ENCODE measurements at regions not wholly inside any gene's neighbourhood (a gene's known extent, or its start where the extent isn't known, plus 50 kb on each side); places are given as distances from the start of the nearest gene placed in this dataset.

- Histone ChIP-seq H3K4me3 (ENCODE audit: insufficient read depth, low read depth, low read length) (no peak overlapping the region), H3K27me3 (ENCODE audit: control insufficient read depth, insufficient read depth, low read length, poor library complexity, severe bottlenecking) (no peaks in the 10 kb centered on the region), H3K9me3 (ENCODE audit: control insufficient read depth, low read length) (no peaks in the 10 kb centered on the region), H3K4me1 (ENCODE audit: control insufficient read depth, insufficient read depth, low read length) (no peaks in the 10 kb centered on the region), H3K36me3 (ENCODE audit: control insufficient read depth, insufficient read depth, low read length) (no peaks in the 10 kb centered on the region), H3K27ac (ENCODE audit: insufficient read depth, low read depth, low read length, poor library complexity, severe bottlenecking) (no peak overlapping the region)
- WGBS, 2 experiments = 91% methylated on average over 6 of the region's 6 CpGs
Measured at GRCh38 chr13:34013061-34013460, 195.1 kb downstream of the RFC3 start.

- Histone ChIP-seq H3K9me3 (ENCODE audit: control insufficient read depth, low read length) (no peaks in the 10 kb centered on the region), H3K27ac (ENCODE audit: insufficient read depth, low read depth, low read length, poor library complexity, severe bottlenecking) (no peak overlapping the region), H3K36me3 (ENCODE audit: control insufficient read depth, insufficient read depth, low read length) (no peaks in the 10 kb centered on the region), H3K27me3 (ENCODE audit: control insufficient read depth, insufficient read depth, low read length, poor library complexity, severe bottlenecking) (no peaks in the 10 kb centered on the region), H3K4me1 (ENCODE audit: control insufficient read depth, insufficient read depth, low read length) (no peaks in the 10 kb centered on the region), H3K4me3 (ENCODE audit: insufficient read depth, low read depth, low read length) (no peak overlapping the region)
- 64 to 66% methylated on average over 4 of the region's 4 CpGs for WGBS, 2 experiments
Measured at GRCh38 chr13:34017231-34017630, 199.3 kb downstream of the RFC3 start.

DNA sequence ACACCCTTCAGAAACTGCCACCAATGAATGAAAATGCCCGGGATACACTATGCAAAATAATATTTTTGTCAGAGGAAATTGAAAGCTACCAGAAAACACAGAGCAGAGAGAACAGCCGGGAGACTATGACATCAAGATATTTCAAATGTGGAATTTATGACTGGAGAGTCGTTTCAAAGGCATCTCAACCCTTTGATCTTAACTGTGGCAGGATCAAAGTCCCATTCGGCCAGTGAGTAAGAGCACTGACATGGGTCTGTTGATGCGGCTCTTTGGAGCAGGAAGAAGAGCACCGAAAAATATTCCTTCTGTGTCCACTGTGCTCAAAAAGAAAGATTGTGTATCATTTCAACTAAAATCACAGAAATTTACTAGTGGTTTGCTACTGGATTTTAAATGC, 201.9 kb downstream of the RFC3 start:
- 82 to 84% methylated on average over 6 of the region's 6 CpGs for WGBS, 2 experiments
- Histone ChIP-seq H3K4me3 (ENCODE audit: insufficient read depth, low read depth, low read length) (no peak overlapping the region), H3K36me3 (ENCODE audit: control insufficient read depth, insufficient read depth, low read length) (no peaks in the 10 kb centered on the region), H3K27ac (ENCODE audit: insufficient read depth, low read depth, low read length, poor library complexity, severe bottlenecking) (no peak overlapping the region), H3K4me1 (ENCODE audit: control insufficient read depth, insufficient read depth, low read length) (no peaks in the 10 kb centered on the region), H3K27me3 (ENCODE audit: control insufficient read depth, insufficient read depth, low read length, poor library complexity, severe bottlenecking) (no peaks in the 10 kb centered on the region), H3K9me3 (ENCODE audit: control insufficient read depth, low read length) (no peaks in the 10 kb centered on the region)

DNA sequence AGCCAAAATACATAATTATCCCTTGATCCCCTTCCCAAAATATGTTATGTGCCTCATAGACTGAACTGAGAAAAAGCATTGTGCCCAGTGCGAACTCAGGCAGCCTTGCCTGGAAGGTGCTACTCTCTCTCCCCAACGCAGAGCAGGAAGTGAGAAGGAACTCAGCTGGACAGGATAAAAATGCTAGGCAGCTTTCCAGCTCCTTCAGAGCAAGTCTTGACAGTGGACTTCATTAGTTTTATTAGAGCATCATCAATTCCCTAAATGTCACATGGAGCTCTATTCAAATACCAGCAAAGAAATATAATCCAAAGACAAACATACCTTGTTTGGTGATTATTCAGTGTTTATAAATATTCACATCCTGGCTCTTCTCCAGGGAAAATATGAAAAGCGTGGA, 202.4 kb downstream of the RFC3 start:
- Histone ChIP-seq H3K36me3 (ENCODE audit: control insufficient read depth, insufficient read depth, low read length) (no peaks in the 10 kb centered on the region), H3K4me3 (ENCODE audit: insufficient read depth, low read depth, low read length) (no peak overlapping the region), H3K4me1 (ENCODE audit: control insufficient read depth, insufficient read depth, low read length) (no peaks in the 10 kb centered on the region), H3K27me3 (ENCODE audit: control insufficient read depth, insufficient read depth, low read length, poor library complexity, severe bottlenecking) (no peaks in the 10 kb centered on the region), H3K9me3 (ENCODE audit: control insufficient read depth, low read length) (no peaks in the 10 kb centered on the region), H3K27ac (ENCODE audit: insufficient read depth, low read depth, low read length, poor library complexity, severe bottlenecking) (no peak overlapping the region)
- WGBS, 2 experiments = 97 to 99% methylated on average over 3 of the region's 3 CpGs

DNA sequence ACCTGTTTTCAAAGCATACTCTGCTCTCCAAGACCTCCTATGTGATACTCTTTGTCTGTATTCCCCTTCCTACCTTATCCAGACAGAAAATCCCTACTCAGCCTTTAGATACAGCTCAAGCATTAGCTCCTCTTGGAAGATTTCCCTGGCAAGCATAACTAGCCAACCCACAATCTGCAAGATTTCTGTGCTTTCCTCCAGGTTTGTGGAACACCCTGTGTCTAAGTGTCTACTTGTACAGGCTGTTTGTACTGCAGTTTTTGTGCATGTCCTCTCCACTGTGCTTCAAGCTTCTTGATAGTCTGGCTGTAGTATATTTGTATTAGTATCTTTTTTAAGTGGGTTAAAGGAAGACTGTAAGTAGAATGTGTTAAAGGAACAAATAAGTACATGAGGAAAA, 203.7 kb downstream of the RFC3 start:
- H3K9me3 ChIP-seq (ENCODE audit: control insufficient read depth, low read length) = no peaks in the 10 kb centered on the region
- H3K27me3 ChIP-seq (ENCODE audit: control insufficient read depth, insufficient read depth, low read length, poor library complexity, severe bottlenecking) = no peaks in the 10 kb centered on the region
- no peak overlapping the region for H3K27ac ChIP-seq (ENCODE audit: insufficient read depth, low read depth, low read length, poor library complexity, severe bottlenecking)
- no peaks in the 10 kb centered on the region for H3K36me3 ChIP-seq (ENCODE audit: control insufficient read depth, insufficient read depth, low read length)
- H3K4me3 ChIP-seq (ENCODE audit: insufficient read depth, low read depth, low read length) = no peak overlapping the region
- no peaks in the 10 kb centered on the region for H3K4me1 ChIP-seq (ENCODE audit: control insufficient read depth, insufficient read depth, low read length)

DNA sequence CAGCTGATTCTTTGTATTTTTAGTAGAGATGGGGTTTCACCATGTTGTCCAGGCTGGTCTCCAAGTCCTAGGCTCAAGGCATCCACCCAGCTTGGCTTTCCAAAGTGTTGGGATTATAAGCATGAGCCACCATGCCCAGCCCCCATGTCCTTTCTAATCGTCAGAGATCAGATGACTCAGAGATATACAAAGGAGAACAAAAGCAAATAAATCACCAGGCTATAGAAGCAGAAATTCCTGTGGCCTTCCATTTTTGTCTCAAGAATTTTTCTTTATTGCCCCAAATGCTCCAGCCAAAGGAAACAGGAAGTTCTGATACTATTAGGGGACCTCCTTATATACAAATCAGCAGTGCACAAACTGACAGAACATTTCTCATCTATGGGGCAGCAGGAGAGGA, 207.8 kb downstream of the RFC3 start:
- Histone ChIP-seq H3K9me3 (ENCODE audit: control insufficient read depth, low read length) (no peaks in the 10 kb centered on the region), H3K27me3 (ENCODE audit: control insufficient read depth, insufficient read depth, low read length, poor library complexity, severe bottlenecking) (no peaks in the 10 kb centered on the region), H3K27ac (ENCODE audit: insufficient read depth, low read depth, low read length, poor library complexity, severe bottlenecking) (no peak overlapping the region), H3K4me1 (ENCODE audit: control insufficient read depth, insufficient read depth, low read length) (no peaks in the 10 kb centered on the region), H3K36me3 (ENCODE audit: control insufficient read depth, insufficient read depth, low read length) (no peaks in the 10 kb centered on the region), H3K4me3 (ENCODE audit: insufficient read depth, low read depth, low read length) (no peak overlapping the region)
- WGBS, 2 experiments = 94 to 100% methylated on average over 1 of the region's 1 CpG

- H3K4me1 ChIP-seq (ENCODE audit: control insufficient read depth, insufficient read depth, low read length) = no peaks in the 10 kb centered on the region
- H3K27ac ChIP-seq (ENCODE audit: insufficient read depth, low read depth, low read length, poor library complexity, severe bottlenecking) = no peak overlapping the region
- H3K9me3 ChIP-seq (ENCODE audit: control insufficient read depth, low read length) = no peaks in the 10 kb centered on the region
- H3K4me3 ChIP-seq (ENCODE audit: insufficient read depth, low read depth, low read length) = no peak overlapping the region
- no peaks in the 10 kb centered on the region for H3K36me3 ChIP-seq (ENCODE audit: control insufficient read depth, insufficient read depth, low read length)
- H3K27me3 ChIP-seq (ENCODE audit: control insufficient read depth, insufficient read depth, low read length, poor library complexity, severe bottlenecking) = no peaks in the 10 kb centered on the region
Measured at GRCh38 chr13:34026308-34026707, 208.4 kb downstream of the RFC3 start.

GRCh38 chr13:34028496-34029442, 210.8 kb downstream of the RFC3 start:
- H3K27me3 ChIP-seq (ENCODE audit: control insufficient read depth, insufficient read depth, low read length, poor library complexity, severe bottlenecking) = no peaks in the 10 kb centered on the region
- no peaks in the 10 kb centered on the region for H3K9me3 ChIP-seq (ENCODE audit: control insufficient read depth, low read length)
- no peak overlapping the region for H3K27ac ChIP-seq (ENCODE audit: insufficient read depth, low read depth, low read length, poor library complexity, severe bottlenecking)
- 91 to 98% methylated on average over 3 of the region's 5 CpGs for WGBS, 2 experiments
- H3K36me3 ChIP-seq (ENCODE audit: control insufficient read depth, insufficient read depth, low read length) = no peaks in the 10 kb centered on the region
- no peak overlapping the region for H3K4me3 ChIP-seq (ENCODE audit: insufficient read depth, low read depth, low read length)
- H3K4me1 ChIP-seq (ENCODE audit: control insufficient read depth, insufficient read depth, low read length) = no peaks in the 10 kb centered on the region

DNA sequence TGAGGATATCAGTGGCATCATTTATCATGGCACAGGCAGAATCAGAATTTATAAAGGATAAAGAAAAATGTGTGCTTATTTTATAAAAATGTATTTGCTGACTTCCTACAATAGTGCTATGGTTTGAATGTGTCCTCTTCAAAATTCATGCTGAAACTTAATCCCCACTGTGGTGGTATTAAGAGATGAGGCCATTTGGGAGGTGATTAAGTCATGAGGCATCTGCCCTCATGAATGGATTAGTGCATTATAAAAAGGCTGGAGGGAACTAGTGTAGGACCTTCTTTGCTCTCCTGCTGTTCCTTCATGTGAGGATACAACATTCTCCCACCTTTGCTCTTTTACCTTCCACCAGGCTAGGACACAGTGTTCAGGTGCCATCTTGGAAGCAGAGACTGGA, 212.8 kb downstream of the RFC3 start:
- H3K27ac ChIP-seq (ENCODE audit: insufficient read depth, low read depth, low read length, poor library complexity, severe bottlenecking) = no peak overlapping the region
- H3K27me3 ChIP-seq (ENCODE audit: control insufficient read depth, insufficient read depth, low read length, poor library complexity, severe bottlenecking) = no peaks in the 10 kb centered on the region
- H3K36me3 ChIP-seq (ENCODE audit: control insufficient read depth, insufficient read depth, low read length) = no peaks in the 10 kb centered on the region
- no peaks in the 10 kb centered on the region for H3K9me3 ChIP-seq (ENCODE audit: control insufficient read depth, low read length)
- no peaks in the 10 kb centered on the region for H3K4me1 ChIP-seq (ENCODE audit: control insufficient read depth, insufficient read depth, low read length)
- no peak overlapping the region for H3K4me3 ChIP-seq (ENCODE audit: insufficient read depth, low read depth, low read length)

DNA sequence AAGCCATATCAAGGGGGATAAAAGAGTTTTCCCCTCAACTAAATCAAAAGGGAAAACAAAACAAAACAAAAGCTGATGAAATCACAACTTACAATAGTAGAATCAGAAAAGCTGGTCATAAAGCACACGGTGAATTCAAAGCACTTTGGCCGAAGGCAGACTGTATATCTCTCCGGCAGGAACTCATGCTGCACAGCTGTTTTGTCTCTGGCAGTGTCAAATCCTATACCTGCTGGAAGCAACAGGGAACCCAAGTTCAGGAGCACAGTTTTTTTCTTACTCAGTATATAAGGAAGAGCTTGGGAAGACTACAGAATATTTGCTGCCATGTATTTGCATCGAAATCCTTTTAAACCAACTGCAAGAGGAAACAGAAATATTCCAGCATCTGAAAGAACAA, 213.7 kb downstream of the RFC3 start:
- H3K4me3 ChIP-seq (ENCODE audit: insufficient read depth, low read depth, low read length) = no peak overlapping the region
- no peaks in the 10 kb centered on the region for H3K9me3 ChIP-seq (ENCODE audit: control insufficient read depth, low read length)
- no peak overlapping the region for H3K27ac ChIP-seq (ENCODE audit: insufficient read depth, low read depth, low read length, poor library complexity, severe bottlenecking)
- H3K4me1 ChIP-seq (ENCODE audit: control insufficient read depth, insufficient read depth, low read length) = no peaks in the 10 kb centered on the region
- no peaks in the 10 kb centered on the region for H3K36me3 ChIP-seq (ENCODE audit: control insufficient read depth, insufficient read depth, low read length)
- no peaks in the 10 kb centered on the region for H3K27me3 ChIP-seq (ENCODE audit: control insufficient read depth, insufficient read depth, low read length, poor library complexity, severe bottlenecking)
- WGBS, 2 experiments = 95 to 96% methylated on average over 4 of the region's 4 CpGs

Measured in ectodermal cell (in vitro differentiated cells).